HCT116 (cell line): ENCODE measurements at regions not wholly inside any gene's neighbourhood (a gene's known extent, or its start where the extent isn't known, plus 50 kb on each side); places are given as distances from the start of the nearest gene placed in this dataset.

Experiments
- ATAC-seq: fragments of 200-7000 bp; cut with Tn5 transposase; 2 replicates; pipeline ENCODE4 v1.9.1; 2020; ENCODE audit warnings: mild to moderate bottlenecking, moderate library complexity
- BruUV-seq: library from RNA; stranded (reverse); fragments of 400-500 nt; replicated peaks from 2 replicates; lab custom pipeline; 2021; lab: Mats Ljungman, UMichigan
- CTCF ChIA-PET: fragments of 300-600 bp; sonication (Branson Sonifier 250); formaldehyde crosslinking; loops from one replicate; lab custom pipeline; 2021; ENCODE audit warnings: antibody characterized with exemption; lab: Charles Lee
- POLR2A ChIA-PET: fragments of 300-600, 350-600 bp; sonication (Branson Sonifier 250); formaldehyde crosslinking; loops from one replicate; lab custom pipeline; 2021; ENCODE audit warnings: antibody characterized with exemption; lab: Charles Lee
- RAD21 ChIA-PET, 2 experiments: fragments of 300-600 bp; sonication (Branson Sonifier 250); formaldehyde crosslinking; loops; one replicate each; lab custom pipeline; 2023; ENCODE audit warnings: low total read pairs in 2 of 2; ENCODE audit not compliant: uncharacterized antibody in 2 of 2, unreplicated experiment in 2 of 2, low non-redundant PET in 1 of 2; lab: Charles Lee
- DNase-seq: peaks from one replicate; pipeline ENCODE4 v3.0.0-alpha.2; 2010; ENCODE audit warnings: low read depth, low spot score
- H2AFZ ChIP-seq: fragments of 200-600 bp; shearing (Covaris generic), sonication (generic); 2 replicates; pipeline ENCODE4 v1.6.1; 2017; ENCODE audit warnings: low read depth, mixed run types, mixed read lengths, antibody characterized with exemption, low read length; ENCODE audit not compliant: poor library complexity, severe bottlenecking
- H3K27ac ChIP-seq: 2 replicates; pipeline ENCODE4 v1.5.1; 2012; ENCODE audit warnings: low read depth, low read length
- H3K27me3 ChIP-seq: fragments of 200-600 bp; sonication (generic); 2 replicates; pipeline ENCODE4 v1.6.1; 2016; ENCODE audit warnings: mixed run types, low read length, mixed read lengths; ENCODE audit not compliant: insufficient read depth
- H3K36me3 ChIP-seq, 2 experiments: fragments of 200-500 bp in 1 of 2; fragments of 200-600 bp in 1 of 2; sonication (Bioruptor generic) in 1 of 2; sonication (generic) in 1 of 2; 2 replicates each; pipeline versions ENCODE4 v1.5.1 to v1.6.1; 2014 to 2016; ENCODE audit warnings: low read length in 2 of 2, inconsistent platforms in 1 of 2, mixed read lengths in 1 of 2, mixed run types in 1 of 2; ENCODE audit not compliant: insufficient read depth in 2 of 2, control insufficient read depth in 1 of 2
- H3K4me1 ChIP-seq, 2 experiments: fragments of 200-600 bp in 1 of 2; sonication (generic) in 1 of 2; 2 replicates each; pipeline versions ENCODE4 v1.5.1 to v1.6.1; 2012 to 2017; ENCODE audit warnings: low read length in 2 of 2, inconsistent platforms in 1 of 2, mild to moderate bottlenecking in 1 of 2, mixed read lengths in 1 of 2, mixed run types in 1 of 2, moderate library complexity in 1 of 2; ENCODE audit not compliant: insufficient read depth in 2 of 2, control insufficient read depth in 1 of 2
- H3K4me2 ChIP-seq: fragments of 200-600 bp; sonication (generic); 2 replicates; pipeline ENCODE4 v1.6.1; 2017; ENCODE audit warnings: mixed run types, low read length, mixed read lengths
- H3K4me3 ChIP-seq, 2 experiments: fragments of 200-600 bp in 1 of 2; sonication (generic) in 1 of 2; replicated peaks in 1 of 2; 2 replicates each; pipeline ENCODE4 v1.5.1; 2011 to 2016; ENCODE audit warnings: low read length in 2 of 2, control low read depth in 1 of 2, low read depth in 1 of 2, mild to moderate bottlenecking in 1 of 2, mixed read lengths in 1 of 2, mixed run types in 1 of 2
- H3K79me2 ChIP-seq: fragments of 200-600 bp; sonication (generic); 2 replicates; pipeline ENCODE4 v1.6.1; 2017; ENCODE audit warnings: mild to moderate bottlenecking, mixed run types, low read length, moderate library complexity, mixed read lengths; ENCODE audit not compliant: insufficient read depth
- H3K9ac ChIP-seq: fragments of 200-600 bp; sonication (generic); 2 replicates; pipeline ENCODE4 v1.6.1; 2016; ENCODE audit warnings: low read length, mixed read lengths
- H3K9me2 ChIP-seq: fragments of 200-600 bp; sonication (generic), shearing (Covaris generic); 2 replicates; pipeline ENCODE4 v1.6.1; 2017; ENCODE audit warnings: mixed run types, mild to moderate bottlenecking, moderate library complexity; ENCODE audit not compliant: insufficient read depth
- H3K9me3 ChIP-seq, 2 experiments: fragments of 200-500 bp in 1 of 2; fragments of 200-600 bp in 1 of 2; sonication (Bioruptor generic) in 1 of 2; sonication (generic) in 1 of 2; 2 replicates each; pipeline ENCODE4 v1.6.1; 2014 to 2017; ENCODE audit warnings: low read length in 2 of 2, mixed read lengths in 2 of 2, inconsistent platforms in 1 of 2, low read depth in 1 of 2, mild to moderate bottlenecking in 1 of 2, mixed run types in 1 of 2, moderate library complexity in 1 of 2; ENCODE audit not compliant: control insufficient read depth in 1 of 2, insufficient read depth in 1 of 2
- H4K20me1 ChIP-seq: fragments of 200-600 bp; sonication (generic), shearing (Covaris generic); 2 replicates; pipeline ENCODE4 v1.6.1; 2017; ENCODE audit warnings: mixed run types, mild to moderate bottlenecking, moderate library complexity; ENCODE audit not compliant: insufficient read depth
- CTCF ChIP-seq, 3 experiments: fragments of 200-600 bp in 1 of 3; sonication (generic) in 1 of 3; IDR thresholded peaks in 2 of 3; conservative IDR thresholded peaks in 1 of 3; 2 replicates each; pipeline ENCODE4 v1.5.1; 2012 to 2017; ENCODE audit warnings: low read depth in 2 of 3, low read length in 2 of 3, antibody characterized with exemption in 1 of 3, borderline replicate concordance in 1 of 3, control low read depth in 1 of 3, mild to moderate bottlenecking in 1 of 3, mixed read lengths in 1 of 3, mixed run types in 1 of 3, moderate library complexity in 1 of 3; ENCODE audit not compliant: insufficient read depth in 1 of 3
- EGR1 ChIP-seq: IDR thresholded peaks from 2 replicates; pipeline ENCODE4 v1.6.1; 2012; ENCODE audit warnings: low read depth
- EZH2 ChIP-seq: fragments of 200-600 bp; sonication (generic); IDR thresholded peaks from 2 replicates; pipeline ENCODE4 v1.6.1; 2017; ENCODE audit warnings: antibody characterized with exemption, mixed run types
- EZH2phosphoT487 ChIP-seq: fragments of 200-600 bp; IDR thresholded peaks from 2 replicates; pipeline ENCODE4 v1.6.1; 2018; ENCODE audit warnings: antibody characterized with exemption, borderline replicate concordance
- MAX ChIP-seq: IDR thresholded peaks from 2 replicates; pipeline ENCODE4 v1.6.1; 2012
- RAD21 ChIP-seq: IDR thresholded peaks from 2 replicates; pipeline ENCODE4 v1.6.1; 2012; ENCODE audit warnings: low read depth, mild to moderate bottlenecking
- SIN3A ChIP-seq: IDR thresholded peaks from 2 replicates; pipeline ENCODE4 v1.6.1; 2012; ENCODE audit warnings: low read depth
- SP1 ChIP-seq: IDR thresholded peaks from 2 replicates; pipeline ENCODE4 v1.6.1; 2012; ENCODE audit warnings: low read depth
- YY1 ChIP-seq: IDR thresholded peaks from 2 replicates; pipeline ENCODE4 v1.6.1; 2011; ENCODE audit warnings: low read length, low read depth, moderate library complexity, mild to moderate bottlenecking; ENCODE audit not compliant: insufficient replicate concordance; ENCODE audit errors: extremely low read depth
- ZBTB33 ChIP-seq: IDR thresholded peaks from 2 replicates; pipeline ENCODE4 v1.6.1; 2011; ENCODE audit warnings: mild to moderate bottlenecking, low read length, moderate library complexity; ENCODE audit not compliant: insufficient replicate concordance; ENCODE audit errors: extremely low read depth
- ZFX ChIP-seq: fragments of 450-650 bp; IDR thresholded peaks from 2 replicates; pipeline ENCODE4 v1.6.1; 2017
- intact Hi-C: fragments of 100-400 bp; cut with micrococcal nuclease; formaldehyde crosslinking; loops from 2 replicates; pipeline ENCODE4 v1.10.0; 2022

GRCh38 chr13:59447846-59448620 lies 715.7 kb downstream of the DIAPH3 start:
- CTCF ChIA-PET = no interaction called here
- H3K4me3 ChIP-seq = no peak overlapping the region
- ATAC-seq (no peak), DNase-seq (no peak)
- H3K9ac ChIP-seq = no peak overlapping the region
- no peak overlapping the region for H2AFZ ChIP-seq
- no peak overlapping the region for H3K27ac ChIP-seq
- H3K36me3 ChIP-seq = no peaks in the 10 kb centered on the region
- POLR2A ChIA-PET = no interaction called here
- intact Hi-C loops = no loop called here
- no TSS peak for BruUV-seq
- H3K9me2 ChIP-seq = no peaks in the 10 kb centered on the region
- no peaks in the 10 kb centered on the region for H3K9me3 ChIP-seq
- H3K4me1 ChIP-seq = no peaks in the 10 kb centered on the region
- TF ChIP-seq EZH2 (no peak), EZH2phosphoT487 (no peak), SP1 (no peak)
- H3K27me3 ChIP-seq = no peaks in the 10 kb centered on the region
- H3K79me2 ChIP-seq = no peaks in the 10 kb centered on the region
- no peaks in the 10 kb centered on the region for H4K20me1 ChIP-seq
- no peak overlapping the region for H3K4me2 ChIP-seq
- RAD21 ChIA-PET = no interaction called here

GRCh38 chr13:59449750-59450149 lies 714.0 kb downstream of the DIAPH3 start:
- no peaks in the 10 kb centered on the region for H3K4me1 ChIP-seq
- no peaks in the 10 kb centered on the region for H3K27me3 ChIP-seq
- ChIA-PET RAD21 (no interaction called here), CTCF (no interaction called here), POLR2A (no interaction called here)
- no TSS peak for BruUV-seq
- DNase-seq = no peak
- intact Hi-C loops = no loop called here
- no peaks in the 10 kb centered on the region for H3K79me2 ChIP-seq
- TF ChIP-seq CTCF (IDR thresholded peaks at IDR 0.05 in 2 of 3, conservative IDR thresholded peaks at IDR 0.05 in 1 of 3; ENCODE audit: borderline replicate concordance in 1 of 3, insufficient read depth in 1 of 3, low read depth in 2 of 3, low read length in 2 of 3) (no peak), EZH2phosphoT487 (no peak), ZBTB33 (no peak), YY1 (no peak), SIN3A (no peak), ZFX (no peak), EGR1 (no peak), RAD21 (no peak), EZH2 (no peak), MAX (no peak)
- H3K9me2 ChIP-seq = no peaks in the 10 kb centered on the region
- no peak overlapping the region for H2AFZ ChIP-seq
- no peak overlapping the region for H3K4me3 ChIP-seq
- no peak overlapping the region for H3K4me2 ChIP-seq
- H3K36me3 ChIP-seq = no peaks in the 10 kb centered on the region
- no peaks in the 10 kb centered on the region for H4K20me1 ChIP-seq
- H3K27ac ChIP-seq = no peak overlapping the region
- no peak overlapping the region for H3K9ac ChIP-seq
- no peaks in the 10 kb centered on the region for H3K9me3 ChIP-seq
- no peak for ATAC-seq
